Neural cell (in vitro differentiated cells): ENCODE measurements at regions not wholly inside any gene's neighbourhood (a gene's known extent, or its start where the extent isn't known, plus 50 kb on each side); places are given as distances from the start of the nearest gene placed in this dataset.
A peak's percentile ranks its signal among the peaks of the same experiment; 100 is the strongest.

ENCODE experiments used
- H2AFZ ChIP-seq: fragments of 200-600, 300-800 bp; sonication (generic), shearing (Covaris generic); 2 replicates; pipeline ENCODE4 v1.6.0; 2014; ENCODE audit warnings: low read depth, mild to moderate bottlenecking, antibody characterized with exemption, low read length, moderate library complexity
- H3F3A ChIP-seq: fragments of 200-600 bp; shearing (Covaris generic); 2 replicates; pipeline ENCODE4 v1.6.1; 2016; ENCODE audit warnings: mild to moderate bottlenecking, moderate library complexity, mixed read lengths, antibody characterized with exemption, low read length; ENCODE audit not compliant: insufficient read depth, poor library complexity, severe bottlenecking
- H3K27ac ChIP-seq: fragments of 200-600, 300-800 bp; sonication (generic), shearing (Covaris generic); 2 replicates; pipeline ENCODE4 v1.5.1; 2014; ENCODE audit warnings: mild to moderate bottlenecking, low read length, moderate library complexity
- H3K27me3 ChIP-seq: fragments of 300-800, 200-600 bp; sonication (generic), shearing (Covaris generic); 2 replicates; pipeline ENCODE4 v1.6.0; 2014; ENCODE audit warnings: mild to moderate bottlenecking, low read depth, low read length, moderate library complexity; ENCODE audit not compliant: insufficient read depth
- H3K36me3 ChIP-seq: fragments of 300-800, 200-600 bp; sonication (generic), shearing (Covaris generic); 2 replicates; pipeline ENCODE4 v1.5.1; 2014; ENCODE audit warnings: mild to moderate bottlenecking, antibody characterized with exemption, low read length, moderate library complexity; ENCODE audit not compliant: insufficient read depth
- H3K4me2 ChIP-seq: fragments of 300-800, 200-600 bp; sonication (generic), shearing (Covaris generic); 2 replicates; pipeline ENCODE4 v1.6.0; 2014; ENCODE audit warnings: mild to moderate bottlenecking, low read length
- H3K4me3 ChIP-seq: fragments of 300-800, 200-600 bp; sonication (generic), shearing (Covaris generic); 2 replicates; pipeline ENCODE4 v1.5.1; 2014; ENCODE audit warnings: mild to moderate bottlenecking, low read length, moderate library complexity
- H3K79me2 ChIP-seq: fragments of 200-600 bp; shearing (Covaris generic); replicated peaks from 2 replicates; pipeline ENCODE4 v1.6.0; 2014; ENCODE audit warnings: mild to moderate bottlenecking, low read length, moderate library complexity; ENCODE audit not compliant: insufficient read depth
- H3K9ac ChIP-seq: fragments of 300-800, 200-600 bp; sonication (generic), shearing (Covaris generic); 2 replicates; pipeline ENCODE4 v1.6.1; 2016; ENCODE audit warnings: mild to moderate bottlenecking, low read length, mixed read lengths
- H3K9me2 ChIP-seq: fragments of 200-600 bp; shearing (Covaris generic); 2 replicates; pipeline ENCODE4 v1.6.1; 2016; ENCODE audit warnings: mild to moderate bottlenecking, low read length, mixed read lengths; ENCODE audit not compliant: insufficient read depth
- H3K9me3 ChIP-seq: fragments of 200-600, 300-800 bp; sonication (generic), shearing (Covaris generic); 2 replicates; pipeline ENCODE4 v1.6.1; 2016; ENCODE audit warnings: mild to moderate bottlenecking, mixed run types, low read length, moderate library complexity, mixed read lengths
- H4K20me1 ChIP-seq: fragments of 200-600 bp; shearing (Covaris generic); 2 replicates; pipeline ENCODE4 v1.6.1; 2016; ENCODE audit warnings: mild to moderate bottlenecking, mixed run types; ENCODE audit not compliant: insufficient read depth
- CTCF ChIP-seq: fragments of 450-650 bp; IDR thresholded peaks from 2 replicates; pipeline ENCODE4 v1.5.1; 2014; ENCODE audit warnings: antibody characterized with exemption, mild to moderate bottlenecking, moderate library complexity; ENCODE audit not compliant: poor library complexity, severe bottlenecking
- EP300 ChIP-seq: fragments of 450-650 bp; conservative IDR thresholded peaks from 2 replicates; pipeline ENCODE4 v1.6.1; 2014; ENCODE audit warnings: antibody characterized with exemption, mild to moderate bottlenecking, moderate library complexity; ENCODE audit not compliant: poor library complexity, severe bottlenecking
- EZH2 ChIP-seq: fragments of 200-600, 300-800 bp; shearing (Covaris generic), sonication (generic); IDR thresholded peaks from 2 replicates; pipeline ENCODE4 v1.6.1; 2014; ENCODE audit warnings: antibody characterized with exemption, low read length, borderline replicate concordance, mild to moderate bottlenecking; ENCODE audit not compliant: insufficient read depth, poor library complexity, severe bottlenecking
- MXI1 ChIP-seq: fragments of 450-650 bp; conservative IDR thresholded peaks from 2 replicates; pipeline ENCODE4 v1.6.1; 2014; ENCODE audit warnings: antibody characterized with exemption, mild to moderate bottlenecking; ENCODE audit not compliant: poor library complexity, severe bottlenecking
- POLR2AphosphoS5 ChIP-seq: IDR thresholded peaks from 2 replicates; pipeline ENCODE4 v1.6.1; 2012
- RAD21 ChIP-seq: fragments of 450-650 bp; conservative IDR thresholded peaks from 2 replicates; pipeline ENCODE4 v1.6.1; 2014; ENCODE audit warnings: antibody characterized with exemption, mild to moderate bottlenecking, moderate library complexity
- REST ChIP-seq: IDR thresholded peaks from 2 replicates; pipeline ENCODE4 v1.6.1; 2012; ENCODE audit warnings: borderline replicate concordance
- SMC3 ChIP-seq: fragments of 450-650 bp; conservative IDR thresholded peaks from 2 replicates; pipeline ENCODE4 v1.6.1; 2014; ENCODE audit warnings: antibody characterized with exemption, mild to moderate bottlenecking, moderate library complexity; ENCODE audit not compliant: poor library complexity
- TAF1 ChIP-seq: IDR thresholded peaks from 2 replicates; pipeline ENCODE4 v1.6.1; 2012; ENCODE audit warnings: low read depth

- Histone ChIP-seq H3K4me3 (no peak overlapping the region), H3K27ac (no peak overlapping the region), H3K4me2 (no peak overlapping the region), H3K9me3 (no peaks in the 10 kb centered on the region), H4K20me1 (no peaks in the 10 kb centered on the region), H3K9ac (no peak overlapping the region), H3K27me3 (no peaks in the 10 kb centered on the region), H3K9me2 (no peaks in the 10 kb centered on the region), H3K79me2 (no peaks in the 10 kb centered on the region), H2AFZ (no peak overlapping the region), H3K36me3 (no peaks in the 10 kb centered on the region), H3F3A (no peaks in the 10 kb centered on the region)
- TF ChIP-seq REST (no peak), POLR2AphosphoS5 (no peak), TAF1 (no peak), MXI1 (no peak), EP300 (no peak), RAD21 (no peak), EZH2 (no peak), SMC3 (no peak), CTCF (no peak)
Observed at GRCh38 chr12:124375789-124376175, 80.9 kb downstream of the RFLNA start.

- H3K9me3 ChIP-seq = no peaks in the 10 kb centered on the region
- H3K4me2 ChIP-seq = no peak overlapping the region
- no peak for TF ChIP-seq MXI1
- TF ChIP-seq SMC3 = peak; percentile 29
- TF ChIP-seq REST = no peak
- TF ChIP-seq POLR2AphosphoS5 = no peak
- TF ChIP-seq CTCF = no peak
- peak; percentile 36 for TF ChIP-seq RAD21
- no peak for TF ChIP-seq TAF1
- no peak for TF ChIP-seq EZH2
- TF ChIP-seq EP300 = no peak
- no peaks in the 10 kb centered on the region for H3K27me3 ChIP-seq
- no peak overlapping the region for H3K27ac ChIP-seq
- H3K79me2 ChIP-seq = no peaks in the 10 kb centered on the region
- no peak overlapping the region for H3K4me3 ChIP-seq
- no peaks in the 10 kb centered on the region for H3K36me3 ChIP-seq
- H3K9ac ChIP-seq = no peak overlapping the region
- no peaks in the 10 kb centered on the region for H3K9me2 ChIP-seq
- no peaks in the 10 kb centered on the region for H4K20me1 ChIP-seq
- H2AFZ ChIP-seq = no peak overlapping the region
- H3F3A ChIP-seq = no peaks in the 10 kb centered on the region
Observed at GRCh38 chr12:124375141-124375788, 80.4 kb downstream of the RFLNA start.
